ENCODE measurements at regions not wholly inside any gene's neighbourhood (a gene's known extent, or its start where the extent isn't known, plus 50 kb on each side); places are given as distances from the start of the nearest gene placed in this dataset.
"Not testable (repeated sequence)": the region's sequence is repeated elsewhere in the genome, so short reads cannot be mapped to it uniquely, and the experiment has no call there.

DNA sequence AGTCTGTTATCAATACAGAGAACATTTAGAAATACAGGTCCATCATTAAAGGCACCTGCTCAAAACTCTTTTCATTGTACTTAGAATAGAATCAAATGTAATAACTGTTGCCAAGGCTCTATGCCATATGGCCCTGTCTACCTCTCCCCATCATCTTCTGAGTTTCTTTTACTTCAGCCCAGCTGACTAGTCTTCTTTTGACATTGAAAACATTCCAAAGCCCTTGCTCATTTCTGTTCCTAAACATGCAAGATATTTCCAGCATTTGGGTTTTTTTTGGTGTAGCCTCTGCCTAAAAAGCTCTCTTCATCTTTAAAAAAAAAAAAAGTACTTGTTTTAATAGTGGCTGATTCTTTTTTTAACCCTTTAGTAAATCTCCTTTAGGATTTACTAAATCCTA is 165.5 kb upstream of the SMIM30 start:
- no peak for DNase-seq
- Histone ChIP-seq H3K36me3 (no peaks in the 10 kb centered on the region), H3K27me3 (no peaks in the 10 kb centered on the region), H3K27ac (no peak overlapping the region), H3K9me3 (no peaks in the 10 kb centered on the region), H3K4me1 (no peaks in the 10 kb centered on the region), H3K4me3 (no peak overlapping the region)
- in situ Hi-C loops (cut with MboI; ENCODE audit: low pct_ligation_motif_present in 1 of 4, low pct_unique_long_range_greater_than_20kb in 1 of 4, low sequenced_read_pairs in 3 of 4): no loop called here
- TF ChIP-seq EP300 (IDR thresholded peaks at IDR 0.05; ENCODE audit: low read depth) (no peak), POLR2AphosphoS5 (IDR thresholded peaks at IDR 0.05) (no peak), POLR2A (IDR thresholded peaks at IDR 0.05) (no peak)
- TF ChIP-seq, protein P1, sequence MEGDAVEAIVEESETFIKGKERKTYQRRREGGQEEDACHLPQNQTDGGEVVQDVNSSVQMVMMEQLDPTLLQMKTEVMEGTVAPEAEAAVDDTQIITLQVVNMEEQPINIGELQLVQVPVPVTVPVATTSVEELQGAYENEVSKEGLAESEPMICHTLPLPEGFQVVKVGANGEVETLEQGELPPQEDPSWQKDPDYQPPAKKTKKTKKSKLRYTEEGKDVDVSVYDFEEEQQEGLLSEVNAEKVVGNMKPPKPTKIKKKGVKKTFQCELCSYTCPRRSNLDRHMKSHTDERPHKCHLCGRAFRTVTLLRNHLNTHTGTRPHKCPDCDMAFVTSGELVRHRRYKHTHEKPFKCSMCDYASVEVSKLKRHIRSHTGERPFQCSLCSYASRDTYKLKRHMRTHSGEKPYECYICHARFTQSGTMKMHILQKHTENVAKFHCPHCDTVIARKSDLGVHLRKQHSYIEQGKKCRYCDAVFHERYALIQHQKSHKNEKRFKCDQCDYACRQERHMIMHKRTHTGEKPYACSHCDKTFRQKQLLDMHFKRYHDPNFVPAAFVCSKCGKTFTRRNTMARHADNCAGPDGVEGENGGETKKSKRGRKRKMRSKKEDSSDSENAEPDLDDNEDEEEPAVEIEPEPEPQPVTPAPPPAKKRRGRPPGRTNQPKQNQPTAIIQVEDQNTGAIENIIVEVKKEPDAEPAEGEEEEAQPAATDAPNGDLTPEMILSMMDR (IDR thresholded peaks at IDR 0.05): no peak
- intact Hi-C loops (cut with DNase I; ENCODE audit: low total_unique reads): no loop called here

DNA sequence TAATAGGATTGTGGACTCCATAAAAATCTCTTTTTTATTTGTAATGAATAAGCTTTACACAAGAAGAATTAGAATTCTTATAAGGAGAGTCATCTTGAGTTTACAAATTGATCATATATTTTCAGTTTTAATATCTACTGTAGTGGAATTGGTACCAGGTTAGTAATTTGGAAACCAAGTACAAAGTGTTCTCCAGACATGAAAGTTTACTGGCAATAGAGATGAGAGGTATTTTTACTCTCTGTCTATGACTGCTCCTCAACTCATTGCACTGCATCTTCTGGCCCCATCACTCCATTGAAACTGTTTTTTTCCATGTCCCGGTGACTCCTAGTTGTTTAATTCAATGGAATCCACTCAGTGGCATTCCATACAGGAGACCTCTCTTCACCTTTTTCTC is 164.5 kb upstream of the SMIM30 start:
- no peak for TF ChIP-seq POLR2AphosphoS5 (IDR thresholded peaks at IDR 0.05)
- no peak for TF ChIP-seq POLR2A (IDR thresholded peaks at IDR 0.05)
- TF ChIP-seq EP300 (IDR thresholded peaks at IDR 0.05; ENCODE audit: low read depth): no peak
- TF ChIP-seq, protein P1 (IDR thresholded peaks at IDR 0.05): no peak
- Histone ChIP-seq H3K9me3 (no peaks in the 10 kb centered on the region), H3K36me3 (no peaks in the 10 kb centered on the region), H3K4me1 (no peaks in the 10 kb centered on the region), H3K27ac (no peak overlapping the region), H3K4me3 (no peak overlapping the region), H3K27me3 (no peaks in the 10 kb centered on the region)
- 57 to 72% methylated on average over 1 of the region's 1 CpG for WGBS, 2 donors (ENCODE audit: low coverage in 1 of 2)
- DNase-seq: no peak
- in situ Hi-C loops (cut with MboI; ENCODE audit: low pct_ligation_motif_present in 1 of 4, low pct_unique_long_range_greater_than_20kb in 1 of 4, low sequenced_read_pairs in 3 of 4) (no loop called here), intact Hi-C loops (cut with DNase I; ENCODE audit: low total_unique reads) (no loop called here)

DNA sequence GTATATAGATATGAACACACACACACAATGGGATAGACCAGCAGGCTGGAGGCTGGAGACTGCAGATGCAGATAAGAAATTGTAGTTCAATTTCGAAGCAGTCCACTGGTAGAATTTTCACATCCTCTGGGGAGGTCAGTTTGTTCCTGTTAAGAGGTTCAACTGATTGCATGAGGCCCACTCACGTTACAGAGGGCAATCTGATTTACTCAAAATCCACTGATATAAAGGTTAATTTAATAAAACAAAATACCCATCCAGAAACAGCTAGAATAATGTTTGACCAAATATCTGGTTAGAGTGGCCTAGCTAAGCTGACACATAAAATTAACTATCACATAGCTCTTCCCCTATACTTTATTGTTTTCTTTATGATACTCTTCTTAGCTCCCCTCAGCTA is 162.9 kb upstream of the SMIM30 start:
- no peaks in the 10 kb centered on the region for H3K9me3 ChIP-seq
- no peaks in the 10 kb centered on the region for H3K4me1 ChIP-seq
- DNase-seq: no peak
- H3K27ac ChIP-seq: no peak overlapping the region
- WGBS, 2 donors (ENCODE audit: low coverage in 1 of 2): 55% methylated on average over 2 of the region's 2 CpGs; no CpG with 5 or more reads in 1 of the 2 donors
- no peaks in the 10 kb centered on the region for H3K36me3 ChIP-seq
- H3K27me3 ChIP-seq: no peaks in the 10 kb centered on the region
- intact Hi-C loops (cut with DNase I; ENCODE audit: low total_unique reads) (no loop called here), in situ Hi-C loops (cut with MboI; ENCODE audit: low pct_ligation_motif_present in 1 of 4, low pct_unique_long_range_greater_than_20kb in 1 of 4, low sequenced_read_pairs in 3 of 4) (no loop called here)
- H3K4me3 ChIP-seq: no peak overlapping the region
- TF ChIP-seq POLR2AphosphoS5 (IDR thresholded peaks at IDR 0.05) (no peak), POLR2A (IDR thresholded peaks at IDR 0.05) (no peak), EP300 (IDR thresholded peaks at IDR 0.05; ENCODE audit: low read depth) (no peak)

DNA sequence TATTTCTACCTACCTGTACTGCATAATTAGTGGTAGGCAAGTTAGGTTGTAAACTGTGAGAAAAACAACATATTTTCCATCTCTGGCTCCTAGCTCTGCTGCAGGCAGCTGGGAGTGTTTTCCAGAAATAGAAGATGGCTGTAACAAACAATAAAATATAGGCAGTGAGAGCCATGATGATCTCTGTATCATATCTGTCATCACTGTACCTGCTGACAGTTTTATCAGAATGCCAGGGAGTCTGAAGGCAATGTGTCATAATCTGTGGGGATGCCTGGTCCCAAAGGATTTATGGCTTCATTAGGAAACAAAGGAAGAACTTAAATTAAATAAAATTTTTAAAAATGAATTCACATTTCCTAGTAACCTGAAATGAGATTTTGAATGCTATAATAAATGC is 160.9 kb upstream of the SMIM30 start:
- in situ Hi-C loops (cut with MboI; ENCODE audit: low pct_ligation_motif_present in 1 of 4, low pct_unique_long_range_greater_than_20kb in 1 of 4, low sequenced_read_pairs in 3 of 4): no loop called here

DNA sequence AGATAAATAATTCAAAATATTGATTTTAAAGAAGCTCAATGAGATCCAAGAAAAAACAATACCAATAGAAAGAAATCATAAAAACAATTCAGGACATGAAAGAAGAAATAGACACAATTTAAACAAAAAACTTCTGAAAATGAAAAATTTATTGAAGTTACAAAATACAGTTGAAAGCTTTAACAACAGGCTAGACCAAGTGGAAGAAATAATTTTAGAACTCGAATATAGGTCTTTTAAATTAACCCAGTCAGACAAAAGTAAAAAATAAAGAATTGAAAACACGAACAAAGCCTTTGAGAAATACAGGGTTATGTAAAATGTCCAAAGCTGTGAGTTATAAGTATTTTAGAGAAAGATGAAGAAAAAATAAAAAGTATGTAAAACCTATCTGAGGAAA is 152.4 kb upstream of the SMIM30 start:
- intact Hi-C loops (cut with DNase I; ENCODE audit: low total_unique reads): no loop called here

More for the DNA sequence above, 160.9 kb upstream of the SMIM30 start:
- intact Hi-C loops (cut with DNase I; ENCODE audit: low total_unique reads): no loop called here
- Histone ChIP-seq H3K4me1 (no peaks in the 10 kb centered on the region), H3K27me3 (no peaks in the 10 kb centered on the region), H3K4me3 (no peak overlapping the region), H3K36me3 (no peaks in the 10 kb centered on the region), H3K27ac (no peak overlapping the region), H3K9me3 (peaks cover 0 to 3% of the 10 kb centered on the region in 2 donors)
- DNase-seq: no peak
- TF ChIP-seq POLR2AphosphoS5 (IDR thresholded peaks at IDR 0.05) (no peak), EP300 (IDR thresholded peaks at IDR 0.05; ENCODE audit: low read depth) (no peak), POLR2A (IDR thresholded peaks at IDR 0.05) (no peak)
- TF ChIP-seq, protein P1 (IDR thresholded peaks at IDR 0.05): no peak

DNA sequence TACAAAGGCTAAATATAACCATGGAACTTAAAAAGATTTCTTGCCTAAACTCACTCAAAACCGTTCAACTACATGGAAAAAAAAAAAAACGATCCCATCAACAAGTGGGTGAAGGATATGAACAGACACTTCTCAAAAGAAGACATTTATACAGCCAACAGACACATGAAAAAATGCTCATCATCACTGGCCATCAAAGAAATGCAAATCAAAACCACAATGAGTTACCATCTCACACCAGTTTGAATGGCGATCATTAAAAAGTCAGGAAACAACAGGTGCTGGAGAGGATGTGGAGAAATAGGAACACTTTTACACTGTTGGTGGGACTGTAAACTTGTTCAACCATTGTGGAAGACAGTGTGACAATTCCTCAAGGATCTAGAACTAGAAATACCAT is 151.2 kb upstream of the SMIM30 start:
- H3K36me3 ChIP-seq; intact Hi-C loops (cut with DNase I; ENCODE audit: low total_unique reads); H3K9me3 ChIP-seq; H3K4me3 ChIP-seq; in situ Hi-C loops (cut with MboI; ENCODE audit: low pct_ligation_motif_present in 1 of 4, low pct_unique_long_range_greater_than_20kb in 1 of 4, low sequenced_read_pairs in 3 of 4); H3K27me3 ChIP-seq; H3K27ac ChIP-seq; DNase-seq; H3K4me1 ChIP-seq: not testable (repeated sequence)
- 81 to 94% methylated on average over 3 of the region's 3 CpGs for WGBS, 2 donors (ENCODE audit: low coverage in 1 of 2)

More for the DNA sequence above, 152.4 kb upstream of the SMIM30 start:
- Histone ChIP-seq H3K4me3 (no peak overlapping the region), H3K4me1 (no peaks in the 10 kb centered on the region), H3K27me3 (no peaks in the 10 kb centered on the region), H3K9me3 (peaks cover 0 to 3% of the 10 kb centered on the region in 2 donors), H3K27ac (no peak overlapping the region), H3K36me3 (no peaks in the 10 kb centered on the region)
- WGBS, 2 donors (ENCODE audit: low coverage in 1 of 2): 60 to 88% methylated on average over 2 of the region's 2 CpGs
- TF ChIP-seq POLR2A (IDR thresholded peaks at IDR 0.05) (no peak), POLR2AphosphoS5 (IDR thresholded peaks at IDR 0.05) (no peak)
- TF ChIP-seq, protein P1 (IDR thresholded peaks at IDR 0.05): no peak
- in situ Hi-C loops (cut with MboI; ENCODE audit: low pct_ligation_motif_present in 1 of 4, low pct_unique_long_range_greater_than_20kb in 1 of 4, low sequenced_read_pairs in 3 of 4): no loop called here
- no peak for DNase-seq

Data from transverse colon (tissue), 4 donors.